Kidney epithelial cell (primary cell): ENCODE measurements at regions not wholly inside any gene's neighbourhood (a gene's known extent, or its start where the extent isn't known, plus 50 kb on each side); places are given as distances from the start of the nearest gene placed in this dataset.

Experiments used
- DNase-seq: peaks from one replicate; pipeline ENCODE4 v3.0.0-alpha.2; 2010; ENCODE audit warnings: low read depth
- H3K27me3 ChIP-seq: 2 replicates; pipeline ENCODE4 v1.6.0; 2011; ENCODE audit warnings: low read length; ENCODE audit not compliant: control insufficient read depth, insufficient read depth
- H3K36me3 ChIP-seq: 2 replicates; pipeline ENCODE4 v1.5.1; 2011; ENCODE audit warnings: low read length; ENCODE audit not compliant: control insufficient read depth, insufficient read depth
- H3K4me3 ChIP-seq: 2 replicates; pipeline ENCODE4 v1.5.1; 2011; ENCODE audit warnings: low read depth, mild to moderate bottlenecking, control low read depth, low read length
- TF ChIP-seq, protein P1 (sequence below): IDR thresholded peaks from 2 replicates; pipeline ENCODE4 v1.5.1; 2011; ENCODE audit warnings: mild to moderate bottlenecking, moderate library complexity, low read length, control low read depth, inconsistent platforms; ENCODE audit not compliant: insufficient read depth, poor library complexity, severe bottlenecking

DNA sequence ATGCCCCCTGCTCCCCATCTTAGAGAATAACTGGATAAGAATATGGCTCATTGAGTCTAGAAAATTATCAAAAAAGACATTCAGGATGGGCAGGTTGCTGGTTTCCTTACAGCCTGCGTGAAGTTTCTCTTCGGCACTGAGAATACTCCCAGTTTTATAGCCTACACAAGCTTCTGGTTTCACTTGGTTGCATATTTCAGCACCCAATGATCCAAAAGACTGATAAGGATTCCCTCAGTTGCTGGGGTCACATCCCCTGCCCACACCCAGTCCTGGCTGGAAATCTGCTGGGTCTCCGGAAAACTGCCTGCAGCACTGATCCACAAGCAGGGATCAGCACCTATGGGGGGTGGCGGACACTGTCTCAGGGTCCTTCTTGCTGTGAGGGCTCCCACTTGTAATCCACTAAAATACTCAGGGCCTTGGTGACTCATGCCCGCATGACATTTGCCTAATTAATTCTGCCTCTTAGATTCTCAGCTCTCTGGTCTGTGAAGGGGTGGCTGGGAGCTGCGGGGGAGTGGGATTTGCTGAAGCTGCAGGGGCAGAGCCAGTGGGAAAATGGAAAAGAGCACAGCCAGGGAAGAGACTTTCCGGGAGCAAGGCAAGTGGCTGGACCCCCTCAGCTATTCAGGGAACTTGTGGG, 142.5 kb downstream of the ZNF648 start:
- DNase-seq: no peak
- H3K36me3 ChIP-seq: no peaks in the 10 kb centered on the region
- TF ChIP-seq, protein P1, sequence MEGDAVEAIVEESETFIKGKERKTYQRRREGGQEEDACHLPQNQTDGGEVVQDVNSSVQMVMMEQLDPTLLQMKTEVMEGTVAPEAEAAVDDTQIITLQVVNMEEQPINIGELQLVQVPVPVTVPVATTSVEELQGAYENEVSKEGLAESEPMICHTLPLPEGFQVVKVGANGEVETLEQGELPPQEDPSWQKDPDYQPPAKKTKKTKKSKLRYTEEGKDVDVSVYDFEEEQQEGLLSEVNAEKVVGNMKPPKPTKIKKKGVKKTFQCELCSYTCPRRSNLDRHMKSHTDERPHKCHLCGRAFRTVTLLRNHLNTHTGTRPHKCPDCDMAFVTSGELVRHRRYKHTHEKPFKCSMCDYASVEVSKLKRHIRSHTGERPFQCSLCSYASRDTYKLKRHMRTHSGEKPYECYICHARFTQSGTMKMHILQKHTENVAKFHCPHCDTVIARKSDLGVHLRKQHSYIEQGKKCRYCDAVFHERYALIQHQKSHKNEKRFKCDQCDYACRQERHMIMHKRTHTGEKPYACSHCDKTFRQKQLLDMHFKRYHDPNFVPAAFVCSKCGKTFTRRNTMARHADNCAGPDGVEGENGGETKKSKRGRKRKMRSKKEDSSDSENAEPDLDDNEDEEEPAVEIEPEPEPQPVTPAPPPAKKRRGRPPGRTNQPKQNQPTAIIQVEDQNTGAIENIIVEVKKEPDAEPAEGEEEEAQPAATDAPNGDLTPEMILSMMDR: no peak
- no peaks in the 10 kb centered on the region for H3K27me3 ChIP-seq
- H3K4me3 ChIP-seq: no peak overlapping the region

DNA sequence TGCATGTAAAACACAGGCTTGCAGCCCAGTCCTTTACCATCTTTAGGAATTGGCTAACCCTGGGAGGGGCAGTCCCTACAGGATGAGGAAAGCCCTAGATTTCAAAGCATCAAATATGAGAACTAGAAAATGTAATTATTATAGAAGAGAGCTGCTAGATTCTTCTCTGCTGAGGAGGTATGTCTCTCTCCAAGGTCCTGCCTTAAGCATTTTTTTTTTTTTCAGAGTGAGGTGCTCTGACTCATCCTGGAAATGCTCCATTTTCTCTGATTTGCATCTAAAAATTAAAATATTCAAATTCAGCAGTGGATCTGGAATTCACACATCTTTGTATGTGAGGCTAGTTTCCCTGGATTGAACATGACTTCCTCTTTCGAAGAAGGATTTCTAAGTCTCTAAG, 149.8 kb downstream of the ZNF648 start:
- DNase-seq: no peak
- Histone ChIP-seq H3K36me3 (no peaks in the 10 kb centered on the region), H3K4me3 (no peak overlapping the region), H3K27me3 (no peaks in the 10 kb centered on the region)
- TF ChIP-seq, protein P1: no peak

DNA sequence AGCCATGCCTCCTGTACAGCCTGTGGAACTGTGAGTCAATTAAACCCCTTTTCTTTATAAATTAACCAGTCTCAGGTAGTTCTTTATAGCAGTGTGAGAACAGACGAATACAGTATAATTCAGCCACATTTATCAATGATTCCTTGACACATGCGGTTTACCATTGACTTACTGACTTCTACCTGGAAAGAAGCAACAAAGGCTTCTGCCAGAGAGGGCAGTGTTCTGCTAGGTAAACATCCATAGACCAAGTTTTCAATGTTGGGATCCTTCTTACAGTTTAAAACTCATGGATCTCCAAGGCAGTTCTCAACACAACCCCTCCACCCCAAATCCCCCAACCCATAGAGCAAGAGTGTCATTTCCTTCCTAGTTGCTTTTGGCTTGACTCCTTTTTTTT, 150.6 kb downstream of the ZNF648 start:
- H3K36me3 ChIP-seq: no peaks in the 10 kb centered on the region
- DNase-seq: no peak
- H3K4me3 ChIP-seq: no peak overlapping the region
- TF ChIP-seq, protein P1: peak; percentile 4
- no peaks in the 10 kb centered on the region for H3K27me3 ChIP-seq

DNA sequence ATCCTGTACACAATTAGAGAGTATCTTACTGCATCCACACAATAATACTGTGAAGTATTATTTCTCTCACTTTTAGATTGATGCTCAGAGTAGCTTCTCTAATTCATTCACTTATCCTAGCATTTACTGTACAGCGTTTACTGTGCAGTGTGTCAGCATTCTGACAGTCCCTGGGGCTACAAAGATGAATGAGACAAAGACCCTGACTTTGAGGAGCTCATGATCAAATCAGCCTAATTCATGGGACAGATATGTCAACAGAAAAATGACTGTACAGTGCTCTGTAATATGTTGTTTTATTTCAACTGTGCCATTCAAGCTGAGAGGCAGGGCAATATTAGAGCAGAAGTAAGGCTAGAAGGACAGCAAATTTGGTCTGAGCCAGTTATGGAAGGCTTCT, 152.5 kb downstream of the ZNF648 start:
- no peak overlapping the region for H3K4me3 ChIP-seq
- TF ChIP-seq, protein P1: no peak

DNA sequence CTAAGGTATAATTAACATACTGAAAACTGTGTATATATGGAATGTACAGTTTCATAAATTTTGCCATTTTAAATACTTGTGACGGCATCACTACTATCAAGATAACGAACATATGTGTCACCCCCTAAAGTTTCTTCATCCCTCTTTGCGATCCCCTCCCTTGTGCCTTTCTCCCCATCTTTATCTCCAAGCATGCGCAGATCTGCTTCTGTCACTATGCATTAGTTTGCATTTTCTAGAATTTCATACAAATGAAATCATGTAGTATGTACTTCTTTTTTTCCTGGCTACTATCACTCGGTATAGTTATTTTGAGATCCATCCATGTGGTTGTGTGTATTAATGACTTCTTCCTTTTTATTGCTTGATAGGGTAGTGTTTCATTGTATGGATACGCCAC, 154.9 kb downstream of the ZNF648 start:
- TF ChIP-seq, protein P1: no peak

More for the DNA sequence above, 152.5 kb downstream of the ZNF648 start:
- H3K27me3 ChIP-seq: no peaks in the 10 kb centered on the region
- no peak for DNase-seq
- no peaks in the 10 kb centered on the region for H3K36me3 ChIP-seq

DNA sequence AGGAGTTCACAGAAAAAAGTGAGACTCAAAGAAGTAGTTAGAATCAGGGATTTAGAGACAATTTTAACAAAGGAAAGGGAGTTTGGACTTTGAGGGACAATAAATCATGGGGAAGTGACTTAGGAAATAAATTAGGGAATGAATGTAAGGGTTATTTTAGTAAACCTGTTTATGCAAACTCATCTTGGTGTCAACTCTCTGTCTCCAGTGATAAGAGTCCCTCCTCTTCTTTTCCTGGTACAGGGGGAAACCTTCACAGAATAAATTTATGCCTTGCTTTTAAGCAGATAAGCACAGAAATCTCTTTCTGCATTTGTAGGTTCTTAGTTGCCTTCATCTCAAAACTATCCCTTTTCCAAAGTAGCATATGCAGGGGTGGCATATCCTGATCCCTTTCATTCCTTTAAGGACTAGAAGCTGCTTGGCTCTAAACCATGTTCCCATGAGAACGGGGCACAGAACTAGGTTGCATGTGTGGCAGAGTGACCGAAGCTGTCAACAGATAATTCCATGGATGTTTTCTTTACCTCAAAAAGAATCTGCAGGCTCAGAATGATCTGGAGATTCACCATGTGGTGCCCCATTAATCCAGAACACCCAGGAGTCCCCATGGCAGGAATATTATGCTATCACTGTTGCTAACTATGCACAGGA, 155.4 kb downstream of the ZNF648 start:
- TF ChIP-seq, protein P1: no peak
- no peak overlapping the region for H3K4me3 ChIP-seq
- DNase-seq: no peak
- H3K27me3 ChIP-seq: no peaks in the 10 kb centered on the region
- no peaks in the 10 kb centered on the region for H3K36me3 ChIP-seq

More for the DNA sequence above, 154.9 kb downstream of the ZNF648 start:
- no peak overlapping the region for H3K4me3 ChIP-seq
- DNase-seq: no peak
- H3K36me3 ChIP-seq: no peaks in the 10 kb centered on the region
- no peaks in the 10 kb centered on the region for H3K27me3 ChIP-seq
